ENCODE measurements at regions not wholly inside any gene's neighbourhood (a gene's known extent, or its start where the extent isn't known, plus 50 kb on each side); places are given as distances from the start of the nearest gene placed in this dataset.

DNA sequence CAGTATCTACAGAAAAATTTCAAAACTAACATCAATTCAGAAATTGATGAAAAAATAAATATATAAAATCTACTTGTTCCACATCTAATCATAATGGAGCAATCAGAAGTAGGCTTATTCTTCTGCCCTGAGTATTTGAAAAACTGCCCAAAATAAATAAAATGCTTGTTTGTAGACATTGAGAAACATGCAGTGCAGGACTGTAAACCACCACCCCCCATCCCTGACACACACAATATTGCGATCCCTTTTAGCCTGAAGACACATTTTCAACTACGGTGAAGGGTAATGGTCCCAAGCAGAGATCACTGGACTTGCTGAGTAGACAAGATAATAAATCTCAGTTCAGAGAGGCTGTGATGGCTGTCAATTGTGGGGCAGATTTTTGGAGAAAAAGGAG, 261.5 kb downstream of the C6orf118 start:
- TF ChIP-seq, protein P1, sequence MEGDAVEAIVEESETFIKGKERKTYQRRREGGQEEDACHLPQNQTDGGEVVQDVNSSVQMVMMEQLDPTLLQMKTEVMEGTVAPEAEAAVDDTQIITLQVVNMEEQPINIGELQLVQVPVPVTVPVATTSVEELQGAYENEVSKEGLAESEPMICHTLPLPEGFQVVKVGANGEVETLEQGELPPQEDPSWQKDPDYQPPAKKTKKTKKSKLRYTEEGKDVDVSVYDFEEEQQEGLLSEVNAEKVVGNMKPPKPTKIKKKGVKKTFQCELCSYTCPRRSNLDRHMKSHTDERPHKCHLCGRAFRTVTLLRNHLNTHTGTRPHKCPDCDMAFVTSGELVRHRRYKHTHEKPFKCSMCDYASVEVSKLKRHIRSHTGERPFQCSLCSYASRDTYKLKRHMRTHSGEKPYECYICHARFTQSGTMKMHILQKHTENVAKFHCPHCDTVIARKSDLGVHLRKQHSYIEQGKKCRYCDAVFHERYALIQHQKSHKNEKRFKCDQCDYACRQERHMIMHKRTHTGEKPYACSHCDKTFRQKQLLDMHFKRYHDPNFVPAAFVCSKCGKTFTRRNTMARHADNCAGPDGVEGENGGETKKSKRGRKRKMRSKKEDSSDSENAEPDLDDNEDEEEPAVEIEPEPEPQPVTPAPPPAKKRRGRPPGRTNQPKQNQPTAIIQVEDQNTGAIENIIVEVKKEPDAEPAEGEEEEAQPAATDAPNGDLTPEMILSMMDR (IDR thresholded peaks at IDR 0.05; ENCODE audit: control insufficient read depth, extremely low read depth, insufficient read depth): no peak
- H3K4me3 ChIP-seq (ENCODE audit: low read depth, low read length): no peak overlapping the region
- DNase-seq (ENCODE audit: low read depth): no peak

DNA sequence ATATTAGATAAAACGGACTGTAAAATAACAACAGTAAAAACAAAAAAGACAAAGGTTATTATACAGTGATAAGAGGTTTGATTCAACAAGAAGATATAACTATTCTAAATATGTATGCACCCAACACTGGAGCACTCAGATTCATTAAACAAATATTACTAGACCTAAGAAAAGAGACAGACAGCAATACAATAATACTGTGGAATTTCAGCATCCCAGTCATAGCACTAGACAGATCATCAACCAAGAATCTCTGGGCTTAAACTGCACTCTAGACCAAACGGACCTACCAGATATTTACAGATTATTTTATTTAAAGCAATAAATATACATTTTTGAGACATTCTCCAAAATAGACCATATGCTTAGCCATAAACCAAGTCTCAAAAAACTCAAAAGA, 263.8 kb downstream of the C6orf118 start:
- no peak overlapping the region for H3K4me3 ChIP-seq (ENCODE audit: low read depth, low read length)
- DNase-seq (ENCODE audit: low read depth): no peak
- TF ChIP-seq, protein P1 (IDR thresholded peaks at IDR 0.05; ENCODE audit: control insufficient read depth, extremely low read depth, insufficient read depth): no peak

DNA sequence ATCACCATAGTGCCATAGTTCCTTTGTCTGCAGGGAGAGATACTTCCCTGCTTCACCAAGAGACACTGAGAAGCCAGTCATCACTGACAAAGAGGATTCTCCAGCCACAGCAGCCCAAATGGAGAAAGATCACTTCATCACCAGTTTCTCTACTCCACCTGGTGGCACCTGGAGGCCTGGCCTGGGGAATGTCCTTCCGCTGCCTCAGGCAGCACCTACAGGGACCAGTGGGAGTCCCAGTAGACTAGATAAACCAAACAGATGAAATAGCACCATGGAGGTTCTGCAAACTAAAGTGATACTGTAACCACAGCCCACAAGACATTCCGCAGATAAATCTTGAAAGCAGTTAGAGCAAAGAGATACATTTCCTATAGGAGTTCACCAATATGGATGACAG, 266.5 kb downstream of the C6orf118 start:
- no peak overlapping the region for H3K4me3 ChIP-seq (ENCODE audit: low read depth, low read length)
- no peak for DNase-seq (ENCODE audit: low read depth)
- TF ChIP-seq, protein P1 (IDR thresholded peaks at IDR 0.05; ENCODE audit: control insufficient read depth, extremely low read depth, insufficient read depth): no peak

DNA sequence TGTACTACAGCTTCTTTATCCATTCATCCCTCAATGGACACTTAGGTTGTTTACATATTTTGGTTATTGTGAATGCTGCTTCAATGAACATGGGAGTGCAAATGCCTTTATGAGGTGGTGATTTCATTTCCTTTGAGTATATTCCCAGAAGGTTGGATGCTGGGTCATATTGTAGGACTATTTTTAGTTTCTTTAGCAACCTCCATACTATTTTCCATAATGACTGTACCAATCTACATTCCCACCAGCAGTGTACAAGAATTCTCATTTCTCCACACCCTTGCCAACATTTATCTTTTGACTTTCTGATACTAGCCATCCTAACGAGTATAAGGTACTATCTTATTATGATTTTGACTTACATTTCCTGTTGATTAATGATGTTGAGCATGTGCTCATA, 269.0 kb downstream of the C6orf118 start:
- TF ChIP-seq, protein P1 (IDR thresholded peaks at IDR 0.05; ENCODE audit: control insufficient read depth, extremely low read depth, insufficient read depth): no peak
- no peak for DNase-seq (ENCODE audit: low read depth)
- no peak overlapping the region for H3K4me3 ChIP-seq (ENCODE audit: low read depth, low read length)

DNA sequence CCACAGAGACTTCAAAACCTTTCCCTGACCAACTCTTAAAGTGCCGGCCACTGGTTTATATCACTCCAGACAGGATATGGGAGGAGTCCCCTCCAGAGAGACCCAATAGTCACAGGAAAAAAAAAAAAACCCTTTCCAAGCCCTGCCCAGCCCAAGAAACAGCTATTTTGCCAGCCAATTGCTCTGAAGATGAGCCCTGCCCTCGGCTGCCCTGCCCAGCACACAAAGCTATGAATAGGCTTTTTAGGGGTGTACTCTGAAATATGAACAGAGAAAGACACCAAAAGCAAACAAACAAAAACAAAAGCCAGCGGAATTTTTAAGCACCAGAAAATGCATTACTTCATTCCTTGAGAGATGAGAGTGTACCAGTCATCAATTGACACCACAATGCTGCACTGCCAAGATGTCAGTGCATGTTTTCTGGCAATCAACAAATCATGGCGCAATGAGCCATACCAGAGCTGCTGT, 275.1 kb downstream of the C6orf118 start:
- TF ChIP-seq, protein P1 (IDR thresholded peaks at IDR 0.05; ENCODE audit: control insufficient read depth, extremely low read depth, insufficient read depth): no peak
- DNase-seq (ENCODE audit: low read depth): no peak
- H3K4me3 ChIP-seq (ENCODE audit: low read depth, low read length): no peak overlapping the region

DNA sequence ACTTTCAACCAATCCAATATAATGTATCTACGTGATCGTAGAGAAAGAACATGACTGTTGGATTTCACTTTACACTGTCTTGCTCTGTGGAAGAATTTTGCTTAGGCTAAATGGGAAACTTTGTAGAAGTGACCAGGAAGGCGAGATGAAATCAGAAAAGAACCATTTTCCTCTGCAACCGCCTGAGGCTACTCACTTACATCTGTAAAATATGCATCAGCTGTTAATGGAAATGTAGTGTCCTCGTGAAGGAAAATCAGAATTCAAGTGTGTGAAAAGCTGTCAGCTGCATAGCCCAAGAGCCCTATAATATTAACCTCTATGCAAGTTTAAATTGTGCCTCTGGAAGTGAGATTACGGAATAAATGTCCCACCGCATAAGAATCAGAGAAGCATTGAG, 277.9 kb downstream of the C6orf118 start:
- TF ChIP-seq, protein P1 (IDR thresholded peaks at IDR 0.05; ENCODE audit: control insufficient read depth, extremely low read depth, insufficient read depth): no peak
- DNase-seq (ENCODE audit: low read depth): no peak
- no peak overlapping the region for H3K4me3 ChIP-seq (ENCODE audit: low read depth, low read length)

DNA sequence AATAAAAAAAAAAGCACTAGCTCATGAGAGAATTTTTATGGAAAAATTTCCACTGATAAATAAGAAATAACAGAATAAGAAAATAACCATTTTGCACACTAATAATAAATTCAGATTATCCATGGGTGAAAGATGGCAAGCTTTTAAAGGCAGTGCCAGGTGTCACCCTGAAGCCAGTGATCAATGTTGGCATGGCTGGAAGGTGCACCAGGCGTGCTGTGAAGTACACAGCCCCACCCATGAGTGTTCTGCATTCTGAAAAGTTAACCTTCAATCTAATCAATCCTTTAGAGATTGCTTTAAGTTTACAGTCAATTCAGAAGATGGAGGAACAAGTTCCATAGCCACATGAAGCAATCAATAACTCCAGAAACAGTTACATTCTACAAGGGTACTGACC, 284.4 kb downstream of the C6orf118 start:
- DNase-seq (ENCODE audit: low read depth): no peak
- TF ChIP-seq, protein P1 (IDR thresholded peaks at IDR 0.05; ENCODE audit: control insufficient read depth, extremely low read depth, insufficient read depth): no peak
- no peak overlapping the region for H3K4me3 ChIP-seq (ENCODE audit: low read depth, low read length)
